OCI-LY1 (cell line): ENCODE measurements at regions not wholly inside any gene's neighbourhood (a gene's known extent, or its start where the extent isn't known, plus 50 kb on each side); places are given as distances from the start of the nearest gene placed in this dataset.

ENCODE experiments used
- H2AFZ ChIP-seq: fragments of 200-600 bp; sonication (generic), shearing (Covaris generic); 2 replicates; pipeline ENCODE4 v1.6.0; 2014; ENCODE audit warnings: antibody characterized with exemption, mild to moderate bottlenecking, low read length
- H3F3A ChIP-seq: fragments of 200-600 bp; sonication (generic), shearing (Covaris generic); 2 replicates; pipeline ENCODE4 v1.6.0; 2014; ENCODE audit warnings: mild to moderate bottlenecking, antibody characterized with exemption, low read length, moderate library complexity; ENCODE audit not compliant: insufficient read depth
- H3K27ac ChIP-seq: fragments of 200-600 bp; sonication (generic); 2 replicates; pipeline ENCODE4 v1.5.1; 2014; ENCODE audit warnings: low read length, mixed run types, mild to moderate bottlenecking, low read depth; ENCODE audit not compliant: poor library complexity, severe bottlenecking
- H3K27me3 ChIP-seq: fragments of 200-600 bp; sonication (generic); 2 replicates; pipeline ENCODE4 v1.6.0; 2014; ENCODE audit warnings: antibody characterized with exemption, mild to moderate bottlenecking, low read length, moderate library complexity; ENCODE audit not compliant: insufficient read depth
- H3K36me3 ChIP-seq: fragments of 200-600 bp; sonication (generic); 2 replicates; pipeline ENCODE4 v1.6.1; 2014; ENCODE audit warnings: mild to moderate bottlenecking, antibody characterized with exemption, low read length, moderate library complexity, mixed read lengths; ENCODE audit not compliant: insufficient read depth
- H3K4me1 ChIP-seq: fragments of 200-600 bp; sonication (generic); 2 replicates; pipeline ENCODE4 v1.5.1; 2014; ENCODE audit warnings: mild to moderate bottlenecking, low read length, moderate library complexity; ENCODE audit not compliant: insufficient read depth, severe bottlenecking
- H3K4me2 ChIP-seq: fragments of 200-600 bp; sonication (generic), shearing (Covaris generic); 2 replicates; pipeline ENCODE4 v1.6.1; 2014; ENCODE audit warnings: low read length
- H3K4me3 ChIP-seq: fragments of 200-600 bp; sonication (generic); 2 replicates; pipeline ENCODE4 v1.5.1; 2014; ENCODE audit warnings: low read length, low read depth, mild to moderate bottlenecking, mixed read lengths; ENCODE audit not compliant: poor library complexity, severe bottlenecking
- H3K79me2 ChIP-seq: fragments of 200-600 bp; shearing (Covaris generic); 2 replicates; pipeline ENCODE4 v1.6.1; 2016; ENCODE audit warnings: mixed run types, low read length, mixed read lengths; ENCODE audit not compliant: insufficient read depth
- H3K9ac ChIP-seq: fragments of 200-600 bp; sonication (generic), shearing (Covaris generic); 2 replicates; pipeline ENCODE4 v1.6.1; 2014; ENCODE audit warnings: mild to moderate bottlenecking, low read length, mixed read lengths
- H3K9me2 ChIP-seq: fragments of 200-600 bp; sonication (generic), shearing (Covaris generic); 2 replicates; pipeline ENCODE4 v1.6.1; 2014; ENCODE audit warnings: low read depth, mild to moderate bottlenecking, low read length, mixed read lengths
- H3K9me3 ChIP-seq: fragments of 200-600 bp; shearing (Covaris generic); 2 replicates; pipeline ENCODE4 v1.6.1; 2014; ENCODE audit warnings: low read length, mixed read lengths
- H4K20me1 ChIP-seq: fragments of 200-600 bp; sonication (generic), shearing (Covaris generic); 2 replicates; pipeline ENCODE4 v1.6.0; 2016; ENCODE audit warnings: mild to moderate bottlenecking, low read length; ENCODE audit not compliant: insufficient read depth
- CTCF ChIP-seq: fragments of 200-600 bp; sonication (generic), shearing (Covaris generic); IDR thresholded peaks from 2 replicates; pipeline ENCODE4 v1.5.1; 2017; ENCODE audit warnings: mild to moderate bottlenecking, antibody characterized with exemption, low read length, moderate library complexity, mixed read lengths
- EZH2 ChIP-seq: fragments of 200-600 bp; sonication (generic), shearing (Covaris generic); IDR thresholded peaks from 2 replicates; pipeline ENCODE4 v1.8.0; 2017; ENCODE audit warnings: borderline replicate concordance, mixed run types, mild to moderate bottlenecking, antibody characterized with exemption, low read length, moderate library complexity, mixed read lengths

- Histone ChIP-seq H3K9me3 (no peaks in the 10 kb centered on the region), H3K36me3 (no peaks in the 10 kb centered on the region), H2AFZ (no peak overlapping the region), H3K4me2 (no peak overlapping the region), H3K4me1 (no peaks in the 10 kb centered on the region), H3K79me2 (no peaks in the 10 kb centered on the region), H4K20me1 (no peaks in the 10 kb centered on the region), H3K27ac (no peak overlapping the region), H3K4me3 (no peak overlapping the region), H3K27me3 (no peaks in the 10 kb centered on the region), H3F3A (no peaks in the 10 kb centered on the region), H3K9ac (no peak overlapping the region), H3K9me2 (no peaks in the 10 kb centered on the region)
- TF ChIP-seq CTCF (no peak), EZH2 (no peak)
Observed at GRCh38 chr2:129160879-129161278, 818.6 kb upstream of the RAB6C start.

GRCh38 chr2:129164220-129164949 is 815.1 kb upstream of the RAB6C start:
- no peaks in the 10 kb centered on the region for H3K4me1 ChIP-seq

GRCh38 chr2:129165006-129165405 is 814.5 kb upstream of the RAB6C start:
- no peak overlapping the region for H2AFZ ChIP-seq
- no peaks in the 10 kb centered on the region for H3K9me2 ChIP-seq
- H3K27ac ChIP-seq: no peak overlapping the region
- no peak overlapping the region for H3K9ac ChIP-seq
- H3K4me2 ChIP-seq: no peak overlapping the region
- no peaks in the 10 kb centered on the region for H3K79me2 ChIP-seq
- H3K4me1 ChIP-seq: no peaks in the 10 kb centered on the region
- no peaks in the 10 kb centered on the region for H4K20me1 ChIP-seq
- H3K9me3 ChIP-seq: no peaks in the 10 kb centered on the region
- TF ChIP-seq EZH2 (no peak), CTCF (no peak)
- H3K36me3 ChIP-seq: no peaks in the 10 kb centered on the region
- H3K4me3 ChIP-seq: no peak overlapping the region
- no peaks in the 10 kb centered on the region for H3K27me3 ChIP-seq
- no peaks in the 10 kb centered on the region for H3F3A ChIP-seq

More at GRCh38 chr2:129164220-129164949, 815.1 kb upstream of the RAB6C start:
- Histone ChIP-seq H2AFZ (no peak overlapping the region), H3K9me2 (no peaks in the 10 kb centered on the region), H4K20me1 (no peaks in the 10 kb centered on the region), H3K4me3 (no peak overlapping the region), H3K9ac (no peak overlapping the region), H3K27ac (no peak overlapping the region), H3K27me3 (no peaks in the 10 kb centered on the region), H3F3A (no peaks in the 10 kb centered on the region), H3K79me2 (no peaks in the 10 kb centered on the region), H3K9me3 (no peaks in the 10 kb centered on the region), H3K4me2 (no peak overlapping the region), H3K36me3 (no peaks in the 10 kb centered on the region)
- TF ChIP-seq EZH2 (no peak), CTCF (no peak)
